ENCODE measurements at regions not wholly inside any gene's neighbourhood (a gene's known extent, or its start where the extent isn't known, plus 50 kb on each side); places are given as distances from the start of the nearest gene placed in this dataset.

GRCh38 chr15:95377258-95377852 is 953.1 kb upstream of the NR2F2 start:
- no peak for TF ChIP-seq CTCF (conservative IDR thresholded peaks at IDR 0.05; ENCODE audit: low read length)
- no peak for TF ChIP-seq EZH2phosphoT487 (IDR thresholded peaks at IDR 0.05; ENCODE audit: borderline replicate concordance)
